HG02678 (cell line): ENCODE measurements at regions not wholly inside any gene's neighbourhood (a gene's known extent, or its start where the extent isn't known, plus 50 kb on each side); places are given as distances from the start of the nearest gene placed in this dataset.

Source experiments
- ATAC-seq: cut with Tn5 transposase; IDR thresholded peaks from one replicate; pipeline ENCODE4 v1.9.1; 2021; ENCODE audit warnings: mild to moderate bottlenecking, moderate library complexity; ENCODE audit not compliant: unreplicated experiment

DNA sequence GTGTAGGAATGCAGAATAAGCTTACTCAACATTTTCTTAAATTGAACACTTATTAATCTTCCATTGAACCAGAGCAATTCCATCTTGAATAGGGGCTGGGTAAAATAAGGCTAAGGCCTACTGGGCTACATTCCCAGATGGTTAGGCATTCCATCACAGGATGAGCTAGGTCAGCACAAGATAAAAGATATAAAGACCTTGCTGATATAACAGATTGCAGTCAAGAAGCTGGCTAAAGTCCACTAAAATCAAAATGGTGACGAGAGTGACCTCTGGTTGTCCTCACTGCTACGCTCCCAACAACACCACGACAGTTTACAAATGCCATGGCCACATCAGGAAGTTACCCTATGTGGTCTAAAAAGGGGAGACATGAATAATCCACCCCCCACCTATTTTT lies 156.1 kb downstream of the NXNL2 start:
- no peak for ATAC-seq

DNA sequence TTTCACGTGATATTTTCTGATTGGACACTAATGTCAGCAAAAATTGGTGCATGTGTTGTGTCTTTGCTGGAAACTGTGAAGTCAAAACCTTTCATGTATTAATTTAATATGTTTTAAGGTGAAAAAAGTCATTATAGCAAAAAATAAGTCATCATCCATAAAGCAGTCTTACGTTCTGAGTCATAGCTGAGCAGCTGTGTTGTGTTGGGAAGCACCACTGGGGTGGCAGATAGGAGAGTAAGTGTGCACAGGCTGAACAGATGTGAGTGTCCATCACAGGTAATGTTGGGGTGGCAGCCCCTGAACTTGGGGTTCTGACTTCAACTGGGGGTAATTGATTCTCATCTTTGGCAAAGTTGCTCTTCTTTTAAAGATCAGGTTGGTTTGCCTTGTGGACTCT lies 156.8 kb downstream of the NXNL2 start:
- ATAC-seq, result no peak

DNA sequence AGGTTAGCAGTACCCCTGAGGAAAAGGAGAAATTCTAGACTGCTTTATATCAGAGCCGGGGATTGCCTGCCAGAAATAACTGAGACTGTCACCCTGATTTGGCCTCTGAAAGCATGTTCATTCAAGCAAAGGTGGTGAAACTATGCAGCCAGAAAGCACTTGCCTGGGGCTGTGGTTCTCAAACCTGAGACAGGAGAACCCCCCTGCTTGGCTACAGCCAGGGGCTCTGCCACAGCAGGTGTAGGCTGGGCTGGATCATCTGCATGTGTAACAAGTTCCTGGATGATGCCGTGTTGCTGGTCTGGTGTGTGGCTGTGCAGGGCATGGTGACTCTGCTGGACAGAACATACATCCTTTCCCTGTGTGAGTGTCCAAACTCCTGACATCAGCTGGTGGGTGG lies 157.8 kb downstream of the NXNL2 start:
- no peak for ATAC-seq

DNA sequence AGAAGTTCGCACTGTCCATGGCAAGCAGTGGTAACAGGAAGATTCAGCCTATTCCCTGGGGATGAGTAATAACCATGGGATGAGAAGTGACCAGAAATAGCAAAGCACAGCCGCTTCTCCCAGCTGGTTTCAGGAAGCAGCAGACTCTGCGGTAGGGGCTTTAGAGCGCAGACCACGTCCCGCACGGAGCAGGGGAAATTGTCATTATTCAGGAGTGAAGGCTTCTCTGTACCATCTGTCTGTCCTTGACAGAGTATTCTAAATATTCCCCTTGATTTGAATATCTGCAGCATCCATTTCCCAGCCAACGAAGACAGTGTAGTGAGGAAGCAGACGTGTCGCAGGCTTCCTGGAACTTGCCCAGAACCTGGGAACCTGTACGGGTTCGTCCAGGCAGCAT lies 159.6 kb downstream of the NXNL2 start:
- no peak for ATAC-seq

DNA sequence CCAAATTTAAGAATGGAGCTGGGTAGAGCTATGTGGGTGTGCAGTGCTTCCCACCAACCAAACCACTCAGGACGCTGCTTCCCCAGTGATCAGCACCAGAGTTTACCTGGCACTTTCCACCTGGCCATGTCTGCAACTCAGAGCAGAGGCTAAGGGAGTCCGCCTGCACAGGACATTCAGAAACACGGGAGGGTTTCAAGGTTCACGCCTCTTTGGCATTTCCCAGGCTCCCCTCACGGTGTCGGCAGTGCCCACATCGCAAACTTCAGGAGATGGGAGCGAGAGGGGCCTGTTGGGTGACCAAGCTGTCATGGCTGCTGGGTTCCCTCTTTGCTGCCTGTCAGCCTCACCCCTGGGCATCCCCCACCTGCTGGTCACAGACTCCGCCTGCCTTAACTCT lies 161.5 kb downstream of the NXNL2 start:
- ATAC-seq, result no peak

DNA sequence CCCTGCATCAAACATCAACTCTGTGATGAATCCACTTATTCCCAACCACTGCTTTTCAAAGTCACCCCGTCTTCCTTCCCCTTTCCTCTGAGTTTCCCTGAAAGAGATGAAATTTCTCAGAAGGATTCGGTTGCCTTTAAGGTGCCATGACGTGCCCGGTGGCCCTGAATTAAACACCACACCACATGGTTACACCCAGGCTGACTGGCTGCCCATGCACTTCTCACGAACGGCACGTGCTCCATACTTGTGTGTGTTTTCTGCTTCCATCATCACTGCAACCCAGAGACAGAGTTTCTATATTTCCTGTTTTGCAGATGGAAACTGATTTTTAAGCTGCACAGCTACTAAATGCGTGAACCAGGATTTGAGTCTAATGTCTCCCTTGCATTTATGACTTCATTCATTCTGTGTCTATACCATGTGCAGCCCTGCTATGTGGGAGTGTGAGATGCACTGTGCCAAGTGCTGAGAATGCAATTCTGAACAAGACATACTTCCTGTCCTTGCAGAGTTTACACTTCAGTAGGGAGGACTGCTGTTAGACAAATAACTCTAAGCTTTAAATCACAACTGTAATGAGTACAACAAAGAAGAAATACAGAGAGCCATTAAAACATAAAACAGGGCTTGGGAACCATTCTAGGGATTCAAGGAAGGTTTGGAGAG lies 162.9 kb downstream of the NXNL2 start:
- no peak for ATAC-seq

DNA sequence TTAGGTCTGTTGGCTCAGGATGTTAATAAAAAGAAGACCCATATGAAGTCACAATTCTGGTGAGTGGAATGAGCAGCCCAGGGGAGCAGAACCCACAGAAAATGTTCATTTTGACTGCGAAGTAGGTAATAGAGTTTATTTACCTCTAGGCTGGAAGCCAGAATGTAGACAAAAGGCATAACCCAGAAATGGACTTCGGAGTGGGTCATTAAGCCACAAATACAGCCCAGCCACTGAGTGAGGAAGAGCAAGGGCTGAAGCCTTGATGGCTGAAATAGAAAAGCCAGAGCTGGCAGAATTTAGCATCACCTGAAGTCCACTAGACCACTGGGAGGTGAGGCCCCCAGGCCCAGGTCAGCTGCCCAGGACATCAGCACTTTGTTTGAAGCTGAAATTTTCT lies 168.0 kb downstream of the NXNL2 start:
- ATAC-seq, result no peak

DNA sequence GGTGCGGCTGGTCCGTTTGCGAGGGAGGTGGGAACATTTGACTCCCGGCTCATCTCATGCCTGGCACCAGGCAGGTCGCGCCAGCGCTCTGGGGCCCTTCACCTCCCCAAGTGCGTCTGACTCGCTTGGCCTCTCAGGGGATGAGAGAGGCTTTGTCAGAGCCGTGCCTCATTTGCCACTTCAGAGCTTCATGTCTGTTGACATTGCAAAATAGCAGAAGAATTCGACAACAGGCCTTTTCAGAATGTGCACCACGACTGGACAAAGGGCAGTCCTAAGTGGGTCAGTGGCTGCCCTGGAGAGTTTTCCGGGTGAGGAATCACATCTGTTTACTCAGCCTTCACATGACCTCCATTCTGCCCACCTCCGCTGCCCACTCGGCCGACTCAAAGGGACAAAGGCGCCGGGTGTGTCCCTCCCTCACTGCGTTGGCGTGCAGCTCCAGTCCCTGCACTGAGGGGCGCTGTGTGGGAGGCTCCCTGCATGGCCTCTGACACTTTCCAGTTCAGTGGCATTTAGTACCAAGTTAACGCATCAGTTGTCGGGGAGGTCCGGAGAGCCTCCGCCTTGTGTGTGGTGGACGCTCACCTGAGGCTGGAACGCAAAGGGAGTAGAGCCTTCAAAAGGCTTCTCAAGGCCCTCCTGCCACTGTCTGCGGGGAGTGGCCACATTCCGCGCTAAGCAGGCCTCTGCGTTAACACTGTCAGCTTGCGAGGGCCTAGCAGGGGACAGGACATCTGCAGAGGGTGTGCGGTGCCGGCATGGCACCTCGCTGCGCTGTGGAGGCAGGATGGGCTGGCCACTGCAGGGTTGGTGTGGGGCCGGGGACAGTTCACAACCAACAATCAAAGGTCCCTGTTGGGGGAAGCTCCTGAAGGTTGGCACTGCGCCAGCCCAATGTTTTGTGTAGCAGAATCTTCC lies 171.5 kb downstream of the NXNL2 start:
- ATAC-seq, result no peak

DNA sequence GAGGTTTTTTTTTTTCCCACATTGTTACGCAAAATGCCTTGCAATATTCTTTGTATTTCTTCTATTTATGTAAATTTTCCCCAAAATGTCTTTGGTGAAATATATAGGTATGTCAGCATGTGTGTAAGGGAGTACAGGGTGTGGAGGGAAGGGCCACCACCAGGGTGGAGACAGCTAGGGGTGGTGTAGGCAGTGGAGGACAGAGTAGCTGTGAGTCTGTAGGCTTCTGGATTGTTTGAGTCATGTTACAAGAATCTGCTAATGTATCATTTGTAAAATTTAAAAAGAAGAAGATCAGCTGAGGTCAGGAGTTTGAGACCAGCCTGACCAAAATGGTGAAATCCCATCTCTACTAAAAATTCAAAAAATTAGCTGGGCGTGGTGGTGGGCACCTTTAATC lies 175.5 kb downstream of the NXNL2 start:
- ATAC-seq, result no peak

DNA sequence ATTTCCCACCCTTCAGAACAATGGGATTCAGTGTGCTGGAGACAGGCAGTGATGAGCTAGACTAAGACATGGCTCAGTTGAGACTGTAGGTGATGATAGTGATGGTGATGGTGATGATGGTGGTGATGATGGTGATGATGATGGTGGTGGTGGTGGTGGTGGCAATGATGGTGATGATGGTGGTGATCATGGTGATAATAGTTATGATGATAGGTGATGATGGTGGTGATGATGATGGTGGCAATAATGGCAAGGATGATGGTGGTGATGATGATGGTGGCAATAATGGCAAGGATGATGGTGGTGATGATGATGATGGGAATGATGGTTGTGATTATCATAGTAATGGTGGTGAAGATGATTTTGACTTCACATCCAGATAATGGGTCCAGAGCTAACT lies 176.7 kb downstream of the NXNL2 start:
- no peak for ATAC-seq

DNA sequence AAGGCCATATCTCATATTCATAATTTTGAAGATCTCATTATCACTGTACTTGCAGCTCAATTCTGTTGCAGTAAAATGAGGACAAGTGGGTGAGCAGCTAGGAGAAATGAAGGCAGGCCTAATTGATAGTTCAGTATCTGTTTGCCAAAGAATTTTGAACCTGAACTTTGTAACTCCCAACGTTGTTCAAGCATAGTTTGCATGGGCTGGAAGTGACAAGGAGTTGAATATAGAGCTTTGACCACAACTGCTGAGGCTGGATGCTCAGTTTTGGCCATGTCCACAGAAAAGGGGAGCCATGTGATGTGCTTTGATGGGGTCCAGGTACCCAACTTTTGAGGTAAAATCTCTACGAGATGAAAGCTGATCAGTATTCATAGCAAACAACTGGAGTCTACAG lies 177.5 kb downstream of the NXNL2 start:
- ATAC-seq, result no peak

DNA sequence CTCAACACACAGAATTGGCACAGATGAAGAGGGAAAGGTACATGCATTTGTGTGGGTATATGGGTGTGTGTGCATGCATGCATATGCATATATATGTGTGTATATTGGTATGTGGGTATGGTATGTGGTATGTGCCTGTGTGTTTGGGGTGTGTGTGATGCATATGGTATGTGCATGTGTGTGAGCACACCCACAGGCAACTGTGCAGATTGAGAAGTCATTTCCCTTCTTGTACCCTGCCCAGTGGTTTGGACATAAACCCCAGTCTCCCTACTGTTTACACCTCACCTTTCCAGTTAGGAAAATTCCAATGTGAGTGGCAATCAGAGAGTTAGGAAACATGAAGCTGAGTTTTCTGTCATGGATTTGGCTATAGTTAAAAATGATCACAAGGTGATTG lies 178.0 kb downstream of the NXNL2 start:
- no peak for ATAC-seq

DNA sequence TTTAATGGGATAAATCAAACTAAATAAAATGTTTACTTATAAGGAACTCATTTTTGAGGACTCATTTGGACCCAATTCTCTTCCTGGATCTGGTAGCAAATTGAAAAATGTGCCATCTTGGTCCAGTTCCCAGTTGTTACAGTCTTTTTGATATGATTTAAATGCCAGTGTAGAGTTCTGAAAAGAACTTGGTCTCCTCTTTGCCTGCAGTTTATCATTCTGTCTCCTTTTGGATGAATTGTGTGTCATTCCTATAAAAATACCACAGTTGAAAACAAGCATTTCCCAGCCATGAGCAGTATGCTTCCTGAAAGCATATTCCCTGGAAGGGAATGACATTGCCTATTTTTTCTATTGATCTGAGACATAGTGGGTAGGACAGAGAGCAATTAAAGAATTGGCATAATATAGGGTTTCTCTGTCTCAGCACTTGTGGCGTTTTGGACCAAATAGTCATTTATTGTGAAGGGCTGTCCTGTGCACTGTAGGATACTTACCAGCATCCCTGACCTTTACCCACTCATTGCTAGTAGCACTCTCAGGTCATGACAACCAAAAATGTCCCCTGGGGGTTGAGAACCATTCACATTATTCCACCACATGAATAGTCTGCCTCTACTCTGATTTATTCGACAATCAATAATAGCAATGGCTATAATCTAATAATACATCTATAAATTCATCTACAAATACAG lies 181.8 kb downstream of the NXNL2 start:
- ATAC-seq, result no peak

DNA sequence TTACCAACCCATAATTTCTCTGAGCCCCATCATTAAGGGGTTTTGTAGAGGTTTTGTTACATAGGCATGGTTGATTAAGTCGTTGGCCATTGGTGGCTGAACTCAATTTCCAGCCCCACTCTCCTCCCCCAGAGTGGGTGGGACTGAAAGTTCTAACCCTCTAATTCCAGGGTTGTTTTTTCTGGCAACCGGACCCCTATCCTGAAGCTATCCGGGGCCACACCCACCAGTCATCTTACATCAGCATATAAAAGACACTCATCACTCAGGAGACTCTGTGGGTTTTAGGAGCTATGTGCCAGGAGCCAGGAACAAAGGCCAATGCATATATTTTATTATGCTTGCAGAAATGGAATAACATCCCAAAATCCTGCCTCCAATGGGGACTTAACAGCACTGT lies 186.0 kb downstream of the NXNL2 start:
- ATAC-seq, result no peak

DNA sequence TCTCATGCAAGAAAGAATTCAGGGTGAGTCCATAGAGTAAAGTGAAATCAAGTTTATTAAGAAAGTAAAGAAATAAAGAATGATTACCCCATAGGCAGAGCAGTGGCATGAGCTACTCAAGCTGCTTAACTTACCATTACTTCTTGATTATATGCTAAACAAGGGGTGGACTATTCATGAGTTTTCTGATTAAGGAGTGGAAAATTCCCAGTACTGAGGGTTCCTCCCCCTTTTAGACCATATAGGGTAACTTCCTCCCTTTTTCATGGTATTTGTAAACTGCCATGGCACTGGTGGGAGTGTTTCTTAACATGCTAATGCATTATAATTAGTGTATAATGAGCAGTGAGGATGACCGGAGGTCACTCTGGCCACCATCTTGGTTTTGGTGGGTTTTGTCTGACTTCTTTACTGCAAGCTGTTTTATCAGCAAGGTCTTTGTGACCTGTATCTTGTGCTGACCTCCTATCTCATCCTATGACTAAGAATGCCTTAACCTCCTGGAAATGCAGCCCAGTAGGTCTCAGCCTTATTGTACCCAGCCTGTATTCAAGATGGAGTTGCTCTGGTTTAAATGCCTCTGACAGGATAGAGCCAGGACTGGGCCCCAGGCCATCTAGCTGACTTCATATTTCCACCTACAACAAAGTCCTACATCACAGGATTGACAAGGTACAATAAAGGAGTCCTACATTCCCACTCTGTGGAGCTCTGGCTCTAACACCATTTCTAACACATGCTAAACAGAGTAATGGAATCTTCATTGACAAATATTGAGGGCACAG lies 186.7 kb downstream of the NXNL2 start:
- no peak for ATAC-seq

DNA sequence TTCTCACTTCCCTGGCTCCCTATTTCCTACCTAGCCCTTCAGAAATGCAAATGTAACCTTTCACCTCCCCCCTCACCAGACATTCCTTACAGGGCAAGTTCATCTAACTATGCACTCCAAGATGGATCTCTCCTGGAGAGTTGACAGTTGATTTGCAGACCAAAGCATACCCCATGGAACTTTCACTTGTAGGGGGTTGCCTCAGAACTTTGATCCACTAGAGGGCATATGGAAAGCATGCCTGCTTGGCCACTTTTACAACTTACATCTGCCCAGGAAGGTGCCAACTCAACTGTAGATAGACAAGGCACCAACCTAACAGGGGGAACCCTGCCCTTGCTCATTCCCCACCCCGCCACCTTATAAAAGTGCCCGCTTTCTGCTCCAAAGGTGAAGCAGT lies 187.8 kb downstream of the NXNL2 start:
- no peak for ATAC-seq

DNA sequence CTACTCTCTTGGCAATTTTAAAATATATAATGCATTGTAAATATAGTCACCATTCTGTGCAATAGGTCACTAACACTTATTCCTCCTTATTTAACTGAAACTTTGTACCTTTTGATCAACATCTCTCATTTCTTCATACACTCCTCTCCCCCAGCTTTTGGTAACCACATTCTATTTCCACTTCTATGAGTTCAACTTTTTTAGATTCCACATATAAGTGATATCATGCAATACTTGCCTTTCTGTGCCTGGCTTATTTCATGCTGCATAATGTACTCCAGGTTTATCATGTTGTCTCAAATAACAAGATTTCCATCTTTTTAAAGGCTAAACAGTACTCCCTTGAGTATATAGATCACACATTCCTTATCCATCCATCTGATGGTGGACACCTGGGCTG lies 188.8 kb downstream of the NXNL2 start:
- ATAC-seq, result no peak

DNA sequence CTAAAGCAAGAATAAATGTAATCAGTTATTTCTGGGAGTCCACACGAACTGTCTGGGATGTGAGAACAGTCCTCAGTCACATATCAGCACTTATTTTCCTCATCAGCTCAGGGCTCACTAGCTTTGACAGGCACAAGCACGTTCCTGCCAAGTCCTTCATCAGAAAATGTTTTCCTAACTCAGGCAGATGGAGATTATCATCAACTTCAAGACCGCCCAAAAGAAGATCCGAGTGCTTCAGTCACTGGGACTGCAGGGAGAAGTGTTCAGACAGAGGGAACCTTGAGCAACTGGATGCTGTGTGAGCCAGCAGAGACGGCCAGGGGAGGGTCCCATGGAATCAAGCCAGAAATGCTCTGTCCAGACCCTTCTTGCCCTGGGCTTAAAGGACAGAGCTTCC lies 189.4 kb downstream of the NXNL2 start:
- ATAC-seq, result no peak

DNA sequence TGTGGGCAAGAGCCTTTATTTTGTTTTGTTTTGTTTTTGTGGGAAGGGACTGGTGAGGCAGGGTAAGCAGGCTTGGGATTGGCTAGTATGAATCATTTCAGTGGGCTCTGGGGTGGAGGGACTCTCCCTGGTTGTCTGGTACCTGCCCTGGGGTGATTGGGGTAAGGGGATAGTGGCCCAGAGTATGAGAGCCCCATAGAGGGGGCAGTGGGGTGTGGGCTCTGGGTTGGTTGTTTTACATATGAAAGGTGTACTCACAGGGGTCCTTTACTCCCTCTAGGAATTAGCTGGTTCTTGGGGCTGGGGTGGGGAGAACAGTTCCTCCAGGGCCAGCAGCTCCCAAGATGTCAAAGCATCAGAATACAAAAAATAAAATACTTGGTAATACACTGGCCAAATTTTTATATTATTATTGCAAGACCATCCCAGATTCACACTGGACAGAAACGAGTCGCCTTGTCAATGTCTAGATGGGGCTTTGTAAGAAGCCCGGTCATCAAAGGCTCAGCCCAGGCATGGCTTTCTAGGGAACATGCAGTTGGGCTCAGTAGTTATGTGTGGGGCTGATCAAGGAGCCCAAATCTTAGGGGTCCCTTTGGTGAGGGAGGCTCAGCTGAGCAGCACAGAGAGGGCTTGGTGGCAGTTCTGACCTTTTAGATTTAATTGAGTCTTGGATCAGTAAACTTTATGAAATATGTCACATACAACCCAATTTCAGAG lies 190.5 kb downstream of the NXNL2 start:
- no peak for ATAC-seq

DNA sequence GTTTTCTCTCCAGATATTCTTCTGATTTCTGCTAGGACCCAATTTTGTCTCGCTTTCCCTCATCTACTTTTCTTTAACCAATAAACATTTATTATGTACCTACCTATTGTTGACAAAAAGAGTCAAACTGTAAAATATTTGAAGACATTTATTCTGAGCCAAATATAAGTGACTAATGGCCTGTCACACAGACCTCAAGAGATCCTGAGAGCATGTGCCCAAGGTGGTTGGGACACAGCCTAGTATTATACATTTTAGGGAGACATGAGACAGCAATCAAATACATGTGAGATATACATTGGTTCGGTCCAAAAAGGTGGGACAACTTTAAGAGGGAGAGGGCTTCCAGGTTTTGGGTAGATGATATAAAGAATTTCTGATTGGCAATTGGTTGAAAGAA lies 191.8 kb downstream of the NXNL2 start:
- no peak for ATAC-seq
